K562 (cell line): ENCODE measurements at regions not wholly inside any gene's neighbourhood (a gene's known extent, or its start where the extent isn't known, plus 50 kb on each side); places are given as distances from the start of the nearest gene placed in this dataset.

Source experiments
- ATF1 ChIP-seq, 2 experiments: fragments of 450-650 bp in 1 of 2; IDR thresholded peaks; 2 replicates each; pipeline ENCODE4 v1.6.1; 2016; ENCODE audit warnings: missing compliant biosample characterization in 1 of 2, missing genetic modification characterization in 1 of 2
- FOXK2 ChIP-seq, 2 experiments: fragments of 450-650 bp; IDR thresholded peaks in 1 of 2; conservative IDR thresholded peaks in 1 of 2; 2 replicates each; pipeline ENCODE4 v1.6.1; 2016; ENCODE audit warnings: low read depth in 2 of 2, mild to moderate bottlenecking in 1 of 2
- NCOA4 ChIP-seq: fragments of 450-650 bp; IDR thresholded peaks from 2 replicates; pipeline ENCODE4 v1.6.1; 2018; ENCODE audit warnings: mild to moderate bottlenecking; ENCODE audit not compliant: partially characterized antibody
- NFIC ChIP-seq: fragments of 450-650 bp; IDR thresholded peaks from 2 replicates; pipeline ENCODE4 v1.6.1; 2017; ENCODE audit warnings: mild to moderate bottlenecking, inconsistent platforms
- PCBP2 ChIP-seq: fragments of 200-400 bp; formaldehyde crosslinking; IDR thresholded peaks from 2 replicates; pipeline ENCODE4 v1.6.1; 2018; ENCODE audit warnings: low read length, low read depth, mild to moderate bottlenecking, moderate library complexity; ENCODE audit not compliant: poor library complexity, severe bottlenecking
- SMARCA5 ChIP-seq: fragments of 450-650 bp; IDR thresholded peaks from 2 replicates; pipeline ENCODE4 v1.6.1; 2016
- TF ChIP-seq, protein P1 (sequence below): fragments of 450-650 bp; IDR thresholded peaks from 2 replicates; pipeline ENCODE4 v1.6.1; 2014; ENCODE audit warnings: low read depth, mild to moderate bottlenecking, moderate library complexity, borderline replicate concordance
- TF ChIP-seq, protein P2 (sequence below), 2 experiments: IDR thresholded peaks; 2 replicates each; pipeline ENCODE4 v1.6.1; 2012; ENCODE audit warnings: improper control_type of control experiment in 2 of 2, low read depth in 2 of 2, low read length in 2 of 2, borderline replicate concordance in 1 of 2
- TF ChIP-seq, protein P3 (sequence below), 2 experiments: fragments of 450-650 bp in 1 of 2; sonication (generic) in 1 of 2; formaldehyde crosslinking in 1 of 2; IDR thresholded peaks; 2 replicates each; pipeline versions ENCODE4 v1.7.1 to v1.9.0; 2016 to 2022; ENCODE audit warnings: inconsistent platforms in 1 of 2, mild to moderate bottlenecking in 1 of 2, missing genetic modification reagents in 1 of 2
- TF ChIP-seq, protein P4 (sequence below), 2 experiments: IDR thresholded peaks; 2 replicates each; pipeline ENCODE4 v1.6.1; 2011; ENCODE audit warnings: borderline replicate concordance in 1 of 2, control low read depth in 1 of 2, low read depth in 1 of 2, low read length in 1 of 2, mild to moderate bottlenecking in 1 of 2, mixed read lengths in 1 of 2, moderate library complexity in 1 of 2; ENCODE audit not compliant: insufficient read depth in 1 of 2, insufficient read length in 1 of 2, poor library complexity in 1 of 2, severe bottlenecking in 1 of 2; ENCODE audit errors: extremely low read depth in 1 of 2

DNA sequence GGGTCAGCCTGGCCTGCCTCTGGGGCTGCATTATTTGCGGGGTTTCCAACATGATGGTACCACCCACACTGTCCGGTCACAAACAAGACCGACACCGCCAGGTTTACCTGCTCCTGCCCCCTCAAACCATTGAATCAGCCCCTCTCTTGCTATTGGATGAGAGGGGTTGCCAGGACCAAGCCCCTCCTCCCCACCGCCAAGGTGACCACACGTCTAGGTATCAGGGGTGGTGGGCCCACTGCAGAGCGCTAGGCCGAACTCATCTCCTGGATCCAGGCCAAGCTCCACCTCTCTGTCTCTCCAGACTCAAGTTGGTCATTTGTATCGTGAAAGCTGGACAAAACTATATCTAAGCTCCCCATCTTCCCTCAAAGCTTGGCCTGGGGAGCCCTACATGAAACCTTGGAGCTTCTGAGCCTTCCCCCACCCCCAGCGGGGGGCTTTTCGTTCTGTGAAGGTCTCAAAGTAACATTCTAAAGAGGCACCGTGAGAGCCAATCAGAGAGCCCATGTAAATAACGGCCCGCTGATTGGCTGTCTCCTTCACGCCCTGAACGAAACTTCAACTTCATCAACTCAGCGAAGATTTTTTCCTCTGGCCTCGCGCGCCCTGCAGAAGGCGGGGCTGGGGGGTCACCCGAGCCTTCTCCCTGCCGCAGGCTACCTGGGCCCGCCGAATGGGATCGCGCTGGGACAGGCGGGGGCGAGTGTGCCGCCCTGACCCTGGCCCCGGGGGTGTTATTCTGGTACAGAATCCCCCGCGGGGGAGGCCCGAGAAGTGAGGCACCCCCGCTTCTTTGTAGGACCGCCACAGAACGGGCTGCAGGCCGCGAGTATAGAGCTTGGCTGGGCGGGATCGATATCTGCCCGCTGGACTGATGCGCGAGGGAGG lies 49.6 kb upstream of the PSD2 start (continued):
- TF ChIP-seq SMARCA5 (no peak), PCBP2 (no peak), FOXK2 (conservative IDR thresholded peaks at IDR 0.05 in 1 of 2, IDR thresholded peaks at IDR 0.05 in 1 of 2; ENCODE audit: low read depth in 2 of 2) (0 out of 4 replicates have a peak, but pooled peaks of 1 of the 2 experiments have one; percentile 35), NFIC (peak; percentile 96), ATF1 (CRISPR knock-in tag; IDR thresholded peaks at IDR 0.05) (no peak), ATF1 (tag; IDR thresholded peaks at IDR 0.05) (peak; percentile 10; the same call in 1 of the 2 replicates), NCOA4 (no peak)
- TF ChIP-seq, protein P1, sequence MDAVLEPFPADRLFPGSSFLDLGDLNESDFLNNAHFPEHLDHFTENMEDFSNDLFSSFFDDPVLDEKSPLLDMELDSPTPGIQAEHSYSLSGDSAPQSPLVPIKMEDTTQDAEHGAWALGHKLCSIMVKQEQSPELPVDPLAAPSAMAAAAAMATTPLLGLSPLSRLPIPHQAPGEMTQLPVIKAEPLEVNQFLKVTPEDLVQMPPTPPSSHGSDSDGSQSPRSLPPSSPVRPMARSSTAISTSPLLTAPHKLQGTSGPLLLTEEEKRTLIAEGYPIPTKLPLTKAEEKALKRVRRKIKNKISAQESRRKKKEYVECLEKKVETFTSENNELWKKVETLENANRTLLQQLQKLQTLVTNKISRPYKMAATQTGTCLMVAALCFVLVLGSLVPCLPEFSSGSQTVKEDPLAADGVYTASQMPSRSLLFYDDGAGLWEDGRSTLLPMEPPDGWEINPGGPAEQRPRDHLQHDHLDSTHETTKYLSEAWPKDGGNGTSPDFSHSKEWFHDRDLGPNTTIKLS, result 0 out of 2 replicates have a peak, but pooled peaks have one; percentile 50
- TF ChIP-seq, protein P2, sequence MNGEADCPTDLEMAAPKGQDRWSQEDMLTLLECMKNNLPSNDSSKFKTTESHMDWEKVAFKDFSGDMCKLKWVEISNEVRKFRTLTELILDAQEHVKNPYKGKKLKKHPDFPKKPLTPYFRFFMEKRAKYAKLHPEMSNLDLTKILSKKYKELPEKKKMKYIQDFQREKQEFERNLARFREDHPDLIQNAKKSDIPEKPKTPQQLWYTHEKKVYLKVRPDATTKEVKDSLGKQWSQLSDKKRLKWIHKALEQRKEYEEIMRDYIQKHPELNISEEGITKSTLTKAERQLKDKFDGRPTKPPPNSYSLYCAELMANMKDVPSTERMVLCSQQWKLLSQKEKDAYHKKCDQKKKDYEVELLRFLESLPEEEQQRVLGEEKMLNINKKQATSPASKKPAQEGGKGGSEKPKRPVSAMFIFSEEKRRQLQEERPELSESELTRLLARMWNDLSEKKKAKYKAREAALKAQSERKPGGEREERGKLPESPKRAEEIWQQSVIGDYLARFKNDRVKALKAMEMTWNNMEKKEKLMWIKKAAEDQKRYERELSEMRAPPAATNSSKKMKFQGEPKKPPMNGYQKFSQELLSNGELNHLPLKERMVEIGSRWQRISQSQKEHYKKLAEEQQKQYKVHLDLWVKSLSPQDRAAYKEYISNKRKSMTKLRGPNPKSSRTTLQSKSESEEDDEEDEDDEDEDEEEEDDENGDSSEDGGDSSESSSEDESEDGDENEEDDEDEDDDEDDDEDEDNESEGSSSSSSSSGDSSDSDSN (IDR thresholded peaks at IDR 0.05; ENCODE audit: borderline replicate concordance in 1 of 2, low read depth in 2 of 2, low read length in 2 of 2), result 0 out of 4 replicates have a peak, but pooled peaks of 1 of the 2 experiments have one; percentile 13
- TF ChIP-seq, protein P3, sequence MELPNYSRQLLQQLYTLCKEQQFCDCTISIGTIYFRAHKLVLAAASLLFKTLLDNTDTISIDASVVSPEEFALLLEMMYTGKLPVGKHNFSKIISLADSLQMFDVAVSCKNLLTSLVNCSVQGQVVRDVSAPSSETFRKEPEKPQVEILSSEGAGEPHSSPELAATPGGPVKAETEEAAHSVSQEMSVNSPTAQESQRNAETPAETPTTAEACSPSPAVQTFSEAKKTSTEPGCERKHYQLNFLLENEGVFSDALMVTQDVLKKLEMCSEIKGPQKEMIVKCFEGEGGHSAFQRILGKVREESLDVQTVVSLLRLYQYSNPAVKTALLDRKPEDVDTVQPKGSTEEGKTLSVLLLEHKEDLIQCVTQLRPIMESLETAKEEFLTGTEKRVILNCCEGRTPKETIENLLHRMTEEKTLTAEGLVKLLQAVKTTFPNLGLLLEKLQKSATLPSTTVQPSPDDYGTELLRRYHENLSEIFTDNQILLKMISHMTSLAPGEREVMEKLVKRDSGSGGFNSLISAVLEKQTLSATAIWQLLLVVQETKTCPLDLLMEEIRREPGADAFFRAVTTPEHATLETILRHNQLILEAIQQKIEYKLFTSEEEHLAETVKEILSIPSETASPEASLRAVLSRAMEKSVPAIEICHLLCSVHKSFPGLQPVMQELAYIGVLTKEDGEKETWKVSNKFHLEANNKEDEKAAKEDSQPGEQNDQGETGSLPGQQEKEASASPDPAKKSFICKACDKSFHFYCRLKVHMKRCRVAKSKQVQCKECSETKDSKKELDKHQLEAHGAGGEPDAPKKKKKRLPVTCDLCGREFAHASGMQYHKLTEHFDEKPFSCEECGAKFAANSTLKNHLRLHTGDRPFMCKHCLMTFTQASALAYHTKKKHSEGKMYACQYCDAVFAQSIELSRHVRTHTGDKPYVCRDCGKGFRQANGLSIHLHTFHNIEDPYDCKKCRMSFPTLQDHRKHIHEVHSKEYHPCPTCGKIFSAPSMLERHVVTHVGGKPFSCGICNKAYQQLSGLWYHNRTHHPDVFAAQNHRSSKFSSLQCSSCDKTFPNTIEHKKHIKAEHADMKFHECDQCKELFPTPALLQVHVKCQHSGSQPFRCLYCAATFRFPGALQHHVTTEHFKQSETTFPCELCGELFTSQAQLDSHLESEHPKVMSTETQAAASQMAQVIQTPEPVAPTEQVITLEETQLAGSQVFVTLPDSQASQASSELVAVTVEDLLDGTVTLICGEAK (IDR thresholded peaks at IDR 0.05), result no peak
- TF ChIP-seq, protein P3 (CRISPR knock-in tag; IDR thresholded peaks at IDR 0.05), result no peak
- TF ChIP-seq, protein P4, sequence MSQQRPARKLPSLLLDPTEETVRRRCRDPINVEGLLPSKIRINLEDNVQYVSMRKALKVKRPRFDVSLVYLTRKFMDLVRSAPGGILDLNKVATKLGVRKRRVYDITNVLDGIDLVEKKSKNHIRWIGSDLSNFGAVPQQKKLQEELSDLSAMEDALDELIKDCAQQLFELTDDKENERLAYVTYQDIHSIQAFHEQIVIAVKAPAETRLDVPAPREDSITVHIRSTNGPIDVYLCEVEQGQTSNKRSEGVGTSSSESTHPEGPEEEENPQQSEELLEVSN (IDR thresholded peaks at IDR 0.05; ENCODE audit: borderline replicate concordance in 1 of 2, extremely low read depth in 1 of 2, insufficient read depth in 1 of 2, insufficient read length in 1 of 2, low read depth in 1 of 2, low read length in 1 of 2, poor library complexity in 1 of 2, severe bottlenecking in 1 of 2), result peak; percentile 64 to 86
